ENCODE measurements at regions not wholly inside any gene's neighbourhood (a gene's known extent, or its start where the extent isn't known, plus 50 kb on each side); places are given as distances from the start of the nearest gene placed in this dataset.
"Not testable (repeated sequence)": the region's sequence is repeated elsewhere in the genome, so short reads cannot be mapped to it uniquely, and the experiment has no call there.

DNA sequence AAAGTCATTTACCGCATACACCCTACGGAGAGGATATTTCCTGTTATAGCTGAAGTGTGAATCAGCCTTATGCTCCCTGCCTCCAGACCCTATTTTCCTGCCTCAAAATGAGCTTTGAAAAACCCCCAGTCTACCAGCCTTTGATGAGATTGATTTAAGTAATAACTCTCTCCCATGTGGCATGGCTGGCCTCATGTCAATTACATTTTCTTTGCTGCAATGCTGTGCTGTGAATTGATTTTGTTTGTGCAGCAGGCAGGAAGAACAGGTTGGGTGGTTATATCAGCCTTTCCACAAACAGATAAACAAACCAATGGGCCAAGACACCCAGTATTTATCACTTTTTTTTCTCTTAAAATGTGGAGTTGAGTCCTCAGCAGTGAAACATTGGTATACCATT is 1105.5 kb upstream of the TMEM132C start:
- H3K9me3 ChIP-seq (ENCODE audit: control insufficient read depth in 3 of 3, low read length in 3 of 3) = no peaks in the 10 kb centered on the region
- H3K27me3 ChIP-seq (ENCODE audit: control insufficient read depth in 3 of 3, insufficient read depth in 3 of 3, low read length in 3 of 3) = no peaks in the 10 kb centered on the region
- no peak overlapping the region for H3K4me3 ChIP-seq (ENCODE audit: low read length in 3 of 3)
- H3K4me1 ChIP-seq (ENCODE audit: control insufficient read depth in 3 of 3, insufficient read depth in 3 of 3, low read length in 3 of 3) = no peaks in the 10 kb centered on the region
- H3K9ac ChIP-seq (ENCODE audit: low read depth in 1 of 3, low read length in 3 of 3) = no peak overlapping the region
- no peak overlapping the region for H3K27ac ChIP-seq (ENCODE audit: low read depth, low read length)
- H3K36me3 ChIP-seq (ENCODE audit: control insufficient read depth in 3 of 3, insufficient read depth in 3 of 3, low read length in 3 of 3) = no peaks in the 10 kb centered on the region

DNA sequence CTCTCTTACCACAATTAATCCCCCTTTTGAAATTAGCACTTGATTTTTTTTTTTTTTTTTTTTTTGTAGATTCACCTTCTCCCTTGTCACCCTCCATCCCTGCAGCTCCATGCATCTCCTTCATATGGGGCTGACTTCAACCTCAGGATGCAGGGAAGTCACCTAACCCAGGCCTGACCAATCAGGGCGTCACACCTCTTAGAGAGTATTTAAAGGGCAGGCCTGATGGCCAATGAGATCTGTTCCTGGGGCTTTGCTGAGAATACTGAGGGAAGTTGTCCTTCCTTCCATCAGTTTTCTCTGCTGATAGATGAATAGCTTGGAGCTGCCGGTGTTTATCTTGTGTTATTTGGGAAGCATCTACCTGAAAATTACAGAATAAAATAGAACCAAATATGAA is 1104.7 kb upstream of the TMEM132C start:
- no peak overlapping the region for H3K27ac ChIP-seq (ENCODE audit: low read depth, low read length)
- no peaks in the 10 kb centered on the region for H3K9me3 ChIP-seq (ENCODE audit: control insufficient read depth in 3 of 3, low read length in 3 of 3)
- H3K4me1 ChIP-seq (ENCODE audit: control insufficient read depth in 3 of 3, insufficient read depth in 3 of 3, low read length in 3 of 3) = no peaks in the 10 kb centered on the region
- no peaks in the 10 kb centered on the region for H3K27me3 ChIP-seq (ENCODE audit: control insufficient read depth in 3 of 3, insufficient read depth in 3 of 3, low read length in 3 of 3)
- no peak overlapping the region for H3K4me3 ChIP-seq (ENCODE audit: low read length in 3 of 3)
- H3K36me3 ChIP-seq (ENCODE audit: control insufficient read depth in 3 of 3, insufficient read depth in 3 of 3, low read length in 3 of 3) = no peaks in the 10 kb centered on the region
- no peak overlapping the region for H3K9ac ChIP-seq (ENCODE audit: low read depth in 1 of 3, low read length in 3 of 3)

DNA sequence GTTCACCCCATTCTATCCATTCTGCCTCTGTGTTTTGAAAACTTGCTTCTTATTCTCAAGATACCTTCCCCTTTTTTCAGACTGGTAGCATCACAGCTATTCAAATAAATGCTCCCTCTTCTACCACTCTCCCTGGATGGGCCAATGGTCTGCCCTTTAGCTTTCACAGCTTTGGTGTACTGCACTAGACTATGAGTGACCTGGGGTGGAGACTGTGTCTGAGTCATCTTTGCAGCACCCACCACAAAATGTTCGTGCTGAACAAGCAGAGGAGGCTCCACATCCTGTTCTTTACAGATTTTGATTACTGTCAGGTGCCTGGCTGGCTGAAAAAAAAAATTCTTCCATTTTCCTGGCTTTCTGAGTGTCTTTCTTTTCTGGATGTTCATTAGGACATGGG is 1104.1 kb upstream of the TMEM132C start:
- no peak overlapping the region for H3K4me3 ChIP-seq (ENCODE audit: low read length in 3 of 3)
- no peaks in the 10 kb centered on the region for H3K4me1 ChIP-seq (ENCODE audit: control insufficient read depth in 3 of 3, insufficient read depth in 3 of 3, low read length in 3 of 3)
- H3K36me3 ChIP-seq (ENCODE audit: control insufficient read depth in 3 of 3, insufficient read depth in 3 of 3, low read length in 3 of 3) = no peaks in the 10 kb centered on the region
- H3K9ac ChIP-seq (ENCODE audit: low read depth in 1 of 3, low read length in 3 of 3) = no peak overlapping the region
- no peak overlapping the region for H3K27ac ChIP-seq (ENCODE audit: low read depth, low read length)
- H3K9me3 ChIP-seq (ENCODE audit: control insufficient read depth in 3 of 3, low read length in 3 of 3) = no peaks in the 10 kb centered on the region
- no peaks in the 10 kb centered on the region for H3K27me3 ChIP-seq (ENCODE audit: control insufficient read depth in 3 of 3, insufficient read depth in 3 of 3, low read length in 3 of 3)

DNA sequence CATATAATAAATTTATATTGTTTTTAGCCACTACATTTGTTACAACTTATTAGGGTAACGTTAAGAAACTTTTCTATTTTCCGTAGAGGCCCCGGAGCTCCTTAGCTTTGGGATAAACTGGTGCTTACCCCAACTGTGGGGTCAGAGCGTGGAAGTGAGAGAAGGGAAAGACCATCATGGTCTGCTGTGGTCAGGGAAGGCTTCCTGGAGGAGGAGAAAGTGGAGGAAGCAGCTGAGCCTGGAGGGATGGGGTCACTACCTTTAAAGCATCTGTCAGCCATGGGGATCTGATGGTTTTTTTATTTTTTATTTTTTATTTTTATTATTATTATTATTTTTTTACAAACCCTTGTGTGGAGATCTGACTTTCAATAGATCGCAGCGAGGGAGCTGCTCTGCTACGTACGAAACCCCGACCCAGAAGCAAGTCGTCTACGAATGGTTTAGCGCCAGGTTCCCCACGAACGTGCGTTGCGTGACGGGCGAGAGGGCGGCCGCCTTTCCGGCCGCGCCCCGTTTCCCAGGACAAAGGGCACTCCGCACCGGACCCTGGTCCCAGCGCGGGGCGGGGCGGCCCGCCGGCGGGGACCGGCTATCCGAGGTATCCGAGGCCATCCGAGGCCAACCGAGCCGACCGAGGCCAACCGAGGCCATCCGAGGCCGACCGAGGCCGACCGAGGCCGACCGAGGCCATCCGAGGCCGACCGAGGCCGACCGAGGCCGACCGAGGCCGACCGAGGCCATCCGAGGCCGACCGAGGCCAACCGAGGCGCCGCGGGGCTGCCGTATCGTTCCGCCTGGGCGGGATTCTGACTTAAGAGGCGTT is 1101.2 kb upstream of the TMEM132C start:
- H3K36me3 ChIP-seq (ENCODE audit: control insufficient read depth in 3 of 3, insufficient read depth in 3 of 3, low read length in 3 of 3) = no peaks in the 10 kb centered on the region
- no peak overlapping the region for H3K27ac ChIP-seq (ENCODE audit: low read depth, low read length)
- no peaks in the 10 kb centered on the region for H3K9me3 ChIP-seq (ENCODE audit: control insufficient read depth in 3 of 3, low read length in 3 of 3)
- H3K4me3 ChIP-seq (ENCODE audit: low read length in 3 of 3) = peak overlapping the region; percentile 49 to 62 (median 61)
- H3K4me1 ChIP-seq (ENCODE audit: control insufficient read depth in 3 of 3, insufficient read depth in 3 of 3, low read length in 3 of 3) = peaks cover 0 to 2% (median 0%) of the 10 kb centered on the region in 3 donors
- peak overlapping the region in 1 of 3 donors; percentile 57 for H3K9ac ChIP-seq (ENCODE audit: low read depth in 1 of 3, low read length in 3 of 3)
- H3K27me3 ChIP-seq (ENCODE audit: control insufficient read depth in 3 of 3, insufficient read depth in 3 of 3, low read length in 3 of 3) = no peaks in the 10 kb centered on the region

DNA sequence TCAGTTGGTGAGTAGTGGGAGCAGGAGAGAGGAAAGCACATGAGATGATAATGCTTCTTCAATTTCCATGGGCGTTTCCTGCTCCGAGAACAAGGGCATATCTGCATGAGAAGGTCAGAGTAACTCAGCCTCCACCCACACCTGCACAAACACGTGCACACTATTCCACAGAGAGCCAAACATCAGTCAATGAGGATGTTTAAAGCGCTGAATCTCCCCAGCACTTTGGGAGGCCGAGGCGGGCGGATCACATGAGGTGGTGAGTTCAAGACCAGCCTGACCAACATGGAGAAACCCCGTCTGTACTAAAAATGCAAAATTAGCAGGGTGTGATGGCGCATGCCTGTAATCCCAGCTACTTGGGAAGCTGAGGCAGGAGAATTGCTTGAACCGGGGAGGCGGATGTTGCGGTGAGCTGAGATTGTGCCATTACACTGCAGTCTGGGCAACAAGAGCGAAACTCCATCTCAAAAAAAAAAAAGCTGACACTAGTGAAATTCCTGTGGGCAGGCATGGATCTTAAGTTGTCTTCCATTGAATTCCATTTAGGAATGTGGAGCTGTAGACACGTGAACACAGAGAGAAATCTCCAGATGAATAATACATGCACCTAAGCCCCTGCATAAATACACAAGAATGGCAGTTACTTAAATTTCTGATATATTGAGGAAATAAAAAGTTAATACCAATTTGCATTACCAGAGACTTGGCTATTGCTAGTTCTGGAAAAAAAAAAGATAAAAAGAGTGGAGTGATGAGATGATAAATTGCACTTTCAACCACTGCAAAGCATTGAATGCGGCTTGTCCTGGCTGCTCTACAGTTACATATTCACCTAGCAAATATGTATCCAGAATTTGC is 1097.4 kb upstream of the TMEM132C start:
- Histone ChIP-seq H3K9ac (ENCODE audit: low read depth in 1 of 3, low read length in 3 of 3) (no peak overlapping the region), H3K9me3 (ENCODE audit: control insufficient read depth in 3 of 3, low read length in 3 of 3) (peaks cover 0 to 2% (median 0%) of the 10 kb centered on the region in 3 donors), H3K36me3 (ENCODE audit: control insufficient read depth in 3 of 3, insufficient read depth in 3 of 3, low read length in 3 of 3) (no peaks in the 10 kb centered on the region), H3K27me3 (ENCODE audit: control insufficient read depth in 3 of 3, insufficient read depth in 3 of 3, low read length in 3 of 3) (no peaks in the 10 kb centered on the region), H3K4me3 (ENCODE audit: low read length in 3 of 3) (no peak overlapping the region), H3K4me1 (ENCODE audit: control insufficient read depth in 3 of 3, insufficient read depth in 3 of 3, low read length in 3 of 3) (peaks cover 0 to 5% (median 0%) of the 10 kb centered on the region in 3 donors), H3K27ac (ENCODE audit: low read depth, low read length) (no peak overlapping the region)

DNA sequence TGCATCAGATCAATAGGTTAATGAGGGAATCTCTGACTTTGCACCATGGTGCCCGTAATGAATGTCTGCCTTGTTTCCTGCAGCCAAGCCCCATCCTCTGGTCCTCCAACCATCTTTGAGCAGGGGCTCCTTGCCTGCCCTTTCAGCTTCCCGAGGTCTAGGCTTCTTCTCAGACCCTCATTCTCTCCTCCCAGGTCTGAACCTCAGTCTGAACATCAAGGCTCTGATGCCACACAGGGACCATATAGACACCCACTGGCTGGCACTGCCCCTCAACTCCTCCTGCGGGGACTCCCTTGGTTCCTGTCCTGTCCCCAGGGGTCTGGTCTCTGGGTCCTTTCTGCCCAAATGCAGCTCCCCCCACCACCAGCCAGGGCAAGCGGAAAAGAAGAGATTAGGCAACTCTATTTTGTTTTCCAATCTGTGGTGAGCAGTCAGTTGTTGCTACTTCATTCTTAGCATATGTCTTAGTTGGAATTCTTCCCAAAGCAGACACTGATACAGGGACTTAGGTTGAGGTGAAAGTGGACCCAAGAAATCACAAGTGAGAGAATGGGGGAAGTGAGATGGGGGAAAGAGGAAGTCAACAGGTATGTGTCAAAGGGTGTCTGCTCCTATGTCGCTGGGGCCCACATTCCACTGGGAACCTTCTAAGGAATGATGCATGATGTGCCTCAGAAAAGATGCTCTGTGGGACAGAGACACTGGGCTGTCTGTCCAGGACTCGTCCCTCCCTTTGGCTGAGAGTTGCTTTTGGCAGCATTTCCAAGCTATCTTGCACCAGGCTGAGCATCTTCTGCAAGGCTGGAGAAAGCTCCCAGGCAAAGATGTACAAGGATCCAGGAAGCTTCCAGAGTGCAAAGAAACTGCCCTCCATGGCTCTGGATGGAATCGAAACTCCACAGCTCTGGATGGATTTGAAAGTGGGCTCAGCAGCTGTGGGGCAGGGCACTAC is 1096.5 kb upstream of the TMEM132C start:
- Histone ChIP-seq H3K4me3 (ENCODE audit: low read length in 3 of 3) (no peak overlapping the region), H3K9ac (ENCODE audit: low read depth in 1 of 3, low read length in 3 of 3) (no peak overlapping the region), H3K4me1 (ENCODE audit: control insufficient read depth in 3 of 3, insufficient read depth in 3 of 3, low read length in 3 of 3) (peaks cover 0 to 5% (median 0%) of the 10 kb centered on the region in 3 donors), H3K9me3 (ENCODE audit: control insufficient read depth in 3 of 3, low read length in 3 of 3) (peaks cover 0 to 2% (median 0%) of the 10 kb centered on the region in 3 donors), H3K27ac (ENCODE audit: low read depth, low read length) (no peak overlapping the region), H3K36me3 (ENCODE audit: control insufficient read depth in 3 of 3, insufficient read depth in 3 of 3, low read length in 3 of 3) (no peaks in the 10 kb centered on the region), H3K27me3 (ENCODE audit: control insufficient read depth in 3 of 3, insufficient read depth in 3 of 3, low read length in 3 of 3) (no peaks in the 10 kb centered on the region)

DNA sequence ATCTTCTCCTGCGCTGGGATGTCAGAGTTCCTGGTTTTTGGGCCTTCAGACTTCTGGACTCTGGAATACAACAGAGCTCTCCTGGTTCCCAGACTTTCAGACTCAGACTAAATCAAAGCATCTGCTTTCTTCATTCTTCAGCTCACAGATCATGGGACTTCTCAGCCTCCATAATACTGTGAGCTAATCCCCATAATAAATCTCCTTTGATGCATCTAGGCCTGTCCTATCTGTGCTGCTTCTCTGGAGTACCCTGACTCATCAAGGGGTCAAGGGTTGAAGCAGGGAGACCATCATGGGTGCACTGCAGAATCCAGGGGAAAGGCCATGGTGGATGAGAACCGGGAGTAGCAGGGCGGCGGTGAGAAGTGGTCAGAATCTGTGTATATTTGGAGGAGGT is 1094.1 kb upstream of the TMEM132C start:
- peaks cover 0 to 5% (median 0%) of the 10 kb centered on the region in 3 donors for H3K4me1 ChIP-seq (ENCODE audit: control insufficient read depth in 3 of 3, insufficient read depth in 3 of 3, low read length in 3 of 3)
- no peaks in the 10 kb centered on the region for H3K27me3 ChIP-seq (ENCODE audit: control insufficient read depth in 3 of 3, insufficient read depth in 3 of 3, low read length in 3 of 3)
- H3K27ac ChIP-seq (ENCODE audit: low read depth, low read length) = no peak overlapping the region
- no peaks in the 10 kb centered on the region for H3K36me3 ChIP-seq (ENCODE audit: control insufficient read depth in 3 of 3, insufficient read depth in 3 of 3, low read length in 3 of 3)
- H3K4me3 ChIP-seq (ENCODE audit: low read length in 3 of 3) = no peak overlapping the region
- peaks cover 0 to 9% (median 6%) of the 10 kb centered on the region in 3 donors for H3K9me3 ChIP-seq (ENCODE audit: control insufficient read depth in 3 of 3, low read length in 3 of 3)
- no peak overlapping the region for H3K9ac ChIP-seq (ENCODE audit: low read depth in 1 of 3, low read length in 3 of 3)

DNA sequence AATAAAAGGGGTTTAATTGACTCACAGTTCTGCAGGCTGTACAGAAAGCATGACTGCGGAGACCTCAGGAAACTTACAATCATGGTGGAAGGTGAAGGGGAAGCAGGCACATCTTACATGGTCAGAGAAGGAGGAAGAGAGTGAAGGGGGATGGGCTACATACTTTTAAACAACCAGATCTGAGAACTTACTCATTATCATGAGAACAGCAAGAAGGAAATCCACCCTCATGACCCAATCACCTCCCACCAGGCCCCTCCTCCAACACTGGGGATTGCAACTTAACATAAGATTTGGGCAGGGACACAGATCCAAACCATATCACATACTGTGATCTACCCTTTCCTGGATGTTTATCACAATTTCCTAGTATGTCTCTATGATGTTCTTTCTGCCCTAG is 1093.0 kb upstream of the TMEM132C start:
- H3K27ac ChIP-seq (ENCODE audit: low read depth, low read length); H3K4me1 ChIP-seq (ENCODE audit: control insufficient read depth in 3 of 3, insufficient read depth in 3 of 3, low read length in 3 of 3); H3K9ac ChIP-seq (ENCODE audit: low read depth in 1 of 3, low read length in 3 of 3); H3K9me3 ChIP-seq (ENCODE audit: control insufficient read depth in 3 of 3, low read length in 3 of 3); H3K27me3 ChIP-seq (ENCODE audit: control insufficient read depth in 3 of 3, insufficient read depth in 3 of 3, low read length in 3 of 3); H3K36me3 ChIP-seq (ENCODE audit: control insufficient read depth in 3 of 3, insufficient read depth in 3 of 3, low read length in 3 of 3); H3K4me3 ChIP-seq (ENCODE audit: low read length in 3 of 3): not testable (repeated sequence)

DNA sequence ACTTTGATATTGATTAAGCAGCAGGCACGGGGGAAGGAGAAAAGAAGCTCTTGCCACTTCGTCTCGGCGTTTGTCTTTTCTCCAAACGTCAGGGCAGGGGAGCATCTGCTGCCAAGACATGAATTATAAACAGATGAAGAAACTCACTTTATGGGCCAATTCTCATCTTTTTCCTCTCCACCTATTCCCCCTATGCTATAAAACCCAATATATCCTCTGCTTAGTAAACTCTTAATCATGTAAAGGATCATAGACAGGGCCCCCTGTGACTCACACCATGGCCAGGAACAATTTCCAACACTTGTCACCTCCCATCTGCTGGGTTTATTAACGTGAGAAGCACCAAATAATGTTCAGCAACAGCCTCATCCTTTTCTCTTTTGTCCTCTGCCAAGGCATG is 1092.1 kb upstream of the TMEM132C start:
- H3K9me3 ChIP-seq (ENCODE audit: control insufficient read depth in 3 of 3, low read length in 3 of 3) = peaks cover 0 to 9% (median 6%) of the 10 kb centered on the region in 3 donors
- H3K4me3 ChIP-seq (ENCODE audit: low read length in 3 of 3) = no peak overlapping the region
- H3K36me3 ChIP-seq (ENCODE audit: control insufficient read depth in 3 of 3, insufficient read depth in 3 of 3, low read length in 3 of 3) = no peaks in the 10 kb centered on the region
- H3K9ac ChIP-seq (ENCODE audit: low read depth in 1 of 3, low read length in 3 of 3) = no peak overlapping the region
- H3K27me3 ChIP-seq (ENCODE audit: control insufficient read depth in 3 of 3, insufficient read depth in 3 of 3, low read length in 3 of 3) = no peaks in the 10 kb centered on the region
- no peak overlapping the region for H3K27ac ChIP-seq (ENCODE audit: low read depth, low read length)
- H3K4me1 ChIP-seq (ENCODE audit: control insufficient read depth in 3 of 3, insufficient read depth in 3 of 3, low read length in 3 of 3) = peaks cover 0 to 5% (median 0%) of the 10 kb centered on the region in 3 donors

All from skeletal muscle tissue (tissue), 3 donors.